ENCODE measurements at regions not wholly inside any gene's neighbourhood (a gene's known extent, or its start where the extent isn't known, plus 50 kb on each side); places are given as distances from the start of the nearest gene placed in this dataset.

- TF ChIP-seq, protein P1, sequence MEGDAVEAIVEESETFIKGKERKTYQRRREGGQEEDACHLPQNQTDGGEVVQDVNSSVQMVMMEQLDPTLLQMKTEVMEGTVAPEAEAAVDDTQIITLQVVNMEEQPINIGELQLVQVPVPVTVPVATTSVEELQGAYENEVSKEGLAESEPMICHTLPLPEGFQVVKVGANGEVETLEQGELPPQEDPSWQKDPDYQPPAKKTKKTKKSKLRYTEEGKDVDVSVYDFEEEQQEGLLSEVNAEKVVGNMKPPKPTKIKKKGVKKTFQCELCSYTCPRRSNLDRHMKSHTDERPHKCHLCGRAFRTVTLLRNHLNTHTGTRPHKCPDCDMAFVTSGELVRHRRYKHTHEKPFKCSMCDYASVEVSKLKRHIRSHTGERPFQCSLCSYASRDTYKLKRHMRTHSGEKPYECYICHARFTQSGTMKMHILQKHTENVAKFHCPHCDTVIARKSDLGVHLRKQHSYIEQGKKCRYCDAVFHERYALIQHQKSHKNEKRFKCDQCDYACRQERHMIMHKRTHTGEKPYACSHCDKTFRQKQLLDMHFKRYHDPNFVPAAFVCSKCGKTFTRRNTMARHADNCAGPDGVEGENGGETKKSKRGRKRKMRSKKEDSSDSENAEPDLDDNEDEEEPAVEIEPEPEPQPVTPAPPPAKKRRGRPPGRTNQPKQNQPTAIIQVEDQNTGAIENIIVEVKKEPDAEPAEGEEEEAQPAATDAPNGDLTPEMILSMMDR (IDR thresholded peaks at IDR 0.05; ENCODE audit: low read depth, low read length), result no peak
- TF ChIP-seq POLR2A (IDR thresholded peaks at IDR 0.05; ENCODE audit: extremely low read depth, insufficient read length) (no peak), MAX (IDR thresholded peaks at IDR 0.05; ENCODE audit: low read depth, low read length) (no peak)
Observed at GRCh38 chr20:22159276-22159675, 425.1 kb downstream of the FOXA2 start.

Measured in NB4 (cell line).